GM18520 (cell line): ENCODE measurements at regions not wholly inside any gene's neighbourhood (a gene's known extent, or its start where the extent isn't known, plus 50 kb on each side); places are given as distances from the start of the nearest gene placed in this dataset.
"Not testable (repeated sequence)": the region's sequence is repeated elsewhere in the genome, so short reads cannot be mapped to it uniquely, and the experiment has no call there.

Source experiments
- ATAC-seq: cut with Tn5 transposase; IDR thresholded peaks from one replicate; pipeline ENCODE4 v1.9.1; 2021; ENCODE audit not compliant: unreplicated experiment

DNA sequence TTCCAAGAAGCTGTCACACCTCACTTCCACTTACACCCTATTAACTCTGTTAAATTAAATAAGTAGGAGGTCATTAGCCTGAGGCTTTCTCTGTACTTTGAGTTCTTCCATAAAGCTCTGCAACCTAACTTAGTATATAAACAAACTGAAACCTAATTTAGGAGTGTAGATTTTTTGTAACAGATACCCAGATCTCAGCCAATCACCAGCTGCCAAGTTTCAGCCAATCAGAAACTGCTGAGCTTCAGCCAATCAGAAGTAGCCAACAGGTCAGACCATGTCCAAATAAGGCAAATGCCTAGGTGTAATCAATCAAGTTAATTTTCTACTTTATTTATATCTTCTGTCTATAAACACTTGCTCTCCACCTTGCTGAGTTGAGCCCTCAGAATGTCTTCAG lies 142.7 kb upstream of the SULF2 start:
- no peak for ATAC-seq

DNA sequence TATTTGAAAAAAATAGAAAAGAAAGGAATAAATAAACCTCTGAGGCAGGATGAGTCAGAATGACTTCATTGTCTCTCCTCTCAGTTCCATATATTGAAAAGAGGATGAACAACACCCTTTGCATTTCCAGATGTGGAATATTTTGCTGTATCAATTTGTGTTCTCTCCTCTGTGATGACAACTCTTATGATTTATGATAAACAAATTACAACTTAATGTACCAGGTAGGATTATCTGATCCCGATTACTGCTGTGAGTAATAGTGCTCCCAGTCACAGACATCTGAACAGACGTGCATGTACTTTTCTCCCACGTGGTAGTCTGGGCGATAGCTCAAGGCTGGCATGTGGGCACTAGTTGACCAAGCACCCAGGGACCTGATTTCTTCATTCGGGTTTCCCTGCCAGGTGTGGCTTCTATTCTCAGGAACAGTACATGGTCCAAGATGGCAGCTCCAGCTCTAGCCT lies 142.1 kb upstream of the SULF2 start:
- no peak for ATAC-seq

DNA sequence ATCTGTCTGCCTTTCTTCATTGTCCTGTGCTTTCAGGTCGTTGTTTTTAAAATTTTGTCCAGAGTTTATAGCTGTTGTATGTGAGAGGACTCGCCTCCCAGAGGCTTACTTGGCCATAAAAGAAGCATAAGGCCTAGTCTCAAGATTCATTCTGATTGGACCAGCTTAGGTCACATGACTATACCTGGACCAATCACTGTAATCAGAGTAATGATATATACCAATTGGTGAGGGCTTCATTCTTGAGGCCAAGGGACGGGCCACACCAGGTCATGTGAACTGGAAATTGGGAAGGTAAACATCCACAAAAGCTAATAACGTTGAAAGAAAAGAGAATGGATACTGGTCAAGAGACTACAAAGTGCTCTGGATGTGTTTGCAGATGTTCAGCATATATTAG lies 141.4 kb upstream of the SULF2 start:
- ATAC-seq, result no peak

DNA sequence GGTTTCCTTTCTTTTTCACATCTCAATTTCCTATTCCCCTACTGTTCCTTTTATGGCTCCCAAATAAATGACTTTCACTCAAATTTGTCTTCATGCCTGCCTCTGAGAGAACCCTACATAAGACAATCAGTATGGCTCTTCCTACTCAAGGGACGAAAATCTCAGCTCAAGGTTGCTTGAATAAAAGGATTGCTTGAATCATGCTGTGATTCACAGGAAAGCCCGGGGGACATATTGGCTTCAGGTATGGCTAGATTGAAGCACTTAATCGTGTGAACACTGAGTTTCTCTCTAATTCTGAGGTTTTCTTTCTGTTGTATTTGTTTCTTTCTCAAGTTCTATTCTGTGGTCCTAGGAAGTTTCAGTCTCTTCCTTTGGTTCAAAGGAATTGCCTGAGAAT lies 140.3 kb upstream of the SULF2 start:
- no peak for ATAC-seq

DNA sequence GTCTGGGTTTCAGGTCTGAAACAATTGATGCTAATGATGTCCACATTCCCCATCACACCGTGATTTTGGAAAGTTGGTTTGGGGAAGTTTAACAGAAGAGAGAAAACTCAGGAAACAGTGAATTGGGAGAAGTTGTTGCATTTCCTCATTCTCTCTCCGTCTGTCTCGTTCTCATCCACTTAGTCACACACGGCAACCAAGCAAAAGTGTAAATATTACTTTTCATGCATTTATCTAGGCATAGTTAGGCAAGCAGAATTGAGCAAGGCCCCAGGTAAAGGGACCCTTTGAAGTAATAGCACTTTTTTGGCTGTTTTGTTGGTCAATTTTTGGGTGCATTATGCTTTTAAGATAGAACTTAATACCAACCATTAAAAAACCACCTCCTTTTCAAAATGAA lies 137.0 kb upstream of the SULF2 start:
- no peak for ATAC-seq

DNA sequence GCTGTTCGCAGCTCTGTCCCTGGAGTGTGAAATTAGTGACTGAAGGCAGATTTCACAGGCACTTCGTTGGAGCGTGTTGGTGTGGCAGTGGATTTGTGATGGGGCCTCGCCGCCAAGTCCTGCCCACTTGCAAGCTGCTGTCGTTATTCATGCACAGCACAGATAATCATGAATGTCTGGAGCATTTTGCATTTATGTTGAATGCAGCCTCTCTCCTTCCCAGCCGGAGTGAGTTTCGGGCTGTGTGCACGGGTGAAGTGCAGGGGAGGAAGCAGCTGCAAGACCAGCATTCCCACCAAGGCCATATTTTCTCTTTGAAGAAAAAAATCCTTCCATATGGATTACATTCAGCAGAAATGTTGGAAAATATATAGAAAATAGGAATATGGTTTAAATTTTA lies 136.5 kb upstream of the SULF2 start:
- ATAC-seq, result not testable (repeated sequence)

DNA sequence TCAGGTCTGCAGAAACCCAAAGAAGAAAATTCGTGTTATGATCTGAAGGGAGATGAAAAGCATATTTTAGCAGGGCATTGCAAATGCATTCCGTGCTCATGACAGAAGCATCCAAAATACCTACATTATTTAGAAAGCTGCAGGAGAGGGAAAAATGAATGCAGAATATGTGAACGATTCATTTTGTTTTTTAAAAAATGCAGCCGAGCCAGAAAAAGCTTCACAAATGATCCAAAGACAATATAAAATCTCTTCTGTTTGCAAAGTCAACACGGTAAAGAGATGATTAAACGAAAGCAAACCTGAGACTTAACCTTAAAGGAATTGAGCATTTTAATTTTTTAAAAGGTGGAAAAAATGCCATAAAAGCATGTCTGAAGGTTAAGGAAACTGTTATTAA lies 136.1 kb upstream of the SULF2 start:
- ATAC-seq, result no peak

DNA sequence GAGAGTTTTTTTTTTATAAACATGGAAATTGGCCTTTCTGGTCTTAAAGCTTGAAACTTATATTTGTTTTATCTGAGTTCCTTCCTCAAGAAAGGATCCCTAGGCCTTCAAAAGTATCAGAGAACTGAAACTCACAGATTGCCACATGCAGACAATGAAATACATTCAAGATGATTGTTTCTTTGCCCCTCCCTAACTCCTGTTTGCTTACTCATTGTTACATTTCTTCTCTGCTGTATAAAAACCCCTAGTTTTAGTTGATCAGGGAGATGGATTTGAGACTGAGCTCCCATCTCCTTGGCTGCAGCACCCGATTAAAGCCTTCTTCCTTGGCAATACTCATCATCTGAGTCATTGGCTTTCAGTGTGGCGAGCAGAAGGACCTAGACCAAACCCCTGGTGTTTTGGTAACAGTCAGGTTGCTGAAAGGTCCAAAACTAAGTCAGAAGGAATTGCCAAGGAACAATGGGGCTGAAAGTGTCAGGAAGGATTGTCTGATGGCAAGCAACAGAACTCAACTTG lies 132.3 kb upstream of the SULF2 start:
- no peak for ATAC-seq

DNA sequence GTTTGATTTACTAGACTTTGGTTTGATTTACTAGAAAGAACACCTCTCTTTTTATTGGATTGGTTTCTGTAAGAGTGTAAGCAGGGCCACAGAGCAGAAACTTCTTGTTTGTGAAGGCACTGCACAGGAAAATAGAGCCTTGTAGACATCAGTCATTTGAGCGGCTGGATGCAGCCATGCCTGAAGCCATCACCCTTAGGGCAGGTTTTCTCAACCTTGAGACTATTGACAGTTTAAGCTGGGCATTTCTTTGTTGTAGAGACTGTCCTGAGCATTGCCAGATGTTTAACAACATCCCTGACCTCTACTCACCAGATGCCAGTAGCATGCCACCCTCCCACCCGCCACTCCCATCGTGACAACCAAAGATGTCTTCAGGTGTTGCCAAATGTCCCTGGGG lies 130.2 kb upstream of the SULF2 start:
- ATAC-seq, result no peak

DNA sequence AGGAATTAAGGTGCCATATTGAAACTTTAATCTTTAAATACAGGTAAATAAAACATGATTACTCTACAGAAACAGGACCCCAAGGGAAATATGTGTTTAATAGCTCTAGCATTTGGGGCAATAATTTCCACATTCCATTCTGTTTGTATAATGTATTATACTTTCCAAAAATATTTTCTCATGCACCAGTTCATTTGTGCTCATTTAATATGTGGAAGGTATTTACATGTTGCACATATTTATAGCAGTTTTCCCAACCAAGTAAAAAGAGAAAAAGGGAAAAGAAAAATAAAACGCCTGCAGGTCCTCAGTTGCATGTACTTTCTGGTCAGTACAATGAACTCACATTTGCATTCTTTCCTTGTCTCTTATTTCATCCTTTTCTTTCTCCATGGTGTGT lies 129.5 kb upstream of the SULF2 start:
- no peak for ATAC-seq

DNA sequence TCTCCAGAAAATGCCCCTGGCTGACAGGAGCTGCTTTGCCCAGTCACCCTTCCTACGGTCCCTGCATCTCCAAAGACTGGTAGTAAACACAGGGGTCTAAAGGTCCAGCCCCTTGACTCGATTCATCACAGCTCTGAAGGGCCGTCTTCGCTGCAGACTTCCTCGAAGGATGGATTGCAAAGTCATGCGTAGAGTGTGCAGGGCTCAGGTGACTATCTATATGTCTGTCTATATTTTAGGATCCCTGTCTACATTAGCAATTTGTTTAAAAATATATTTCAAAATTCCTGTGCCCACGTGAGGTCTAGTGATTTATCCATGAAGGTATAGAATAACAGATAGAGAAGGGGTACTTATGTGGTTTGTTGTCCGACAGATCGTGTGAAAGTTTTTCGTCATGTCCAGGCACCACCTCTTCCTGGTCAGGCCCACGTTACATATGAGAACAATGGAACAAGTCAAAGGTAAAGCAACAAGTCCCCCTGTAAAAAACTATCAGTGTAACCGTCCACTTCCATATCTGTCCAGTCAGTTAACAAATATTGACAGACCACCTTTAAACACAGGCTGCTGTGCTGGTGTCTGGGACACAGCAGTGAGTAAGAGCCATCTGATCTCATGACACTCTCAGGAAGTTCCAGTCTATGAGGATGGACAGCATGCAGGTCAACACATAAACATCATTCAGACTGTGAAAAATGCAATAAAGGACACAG lies 127.7 kb upstream of the SULF2 start:
- not testable (repeated sequence) for ATAC-seq

DNA sequence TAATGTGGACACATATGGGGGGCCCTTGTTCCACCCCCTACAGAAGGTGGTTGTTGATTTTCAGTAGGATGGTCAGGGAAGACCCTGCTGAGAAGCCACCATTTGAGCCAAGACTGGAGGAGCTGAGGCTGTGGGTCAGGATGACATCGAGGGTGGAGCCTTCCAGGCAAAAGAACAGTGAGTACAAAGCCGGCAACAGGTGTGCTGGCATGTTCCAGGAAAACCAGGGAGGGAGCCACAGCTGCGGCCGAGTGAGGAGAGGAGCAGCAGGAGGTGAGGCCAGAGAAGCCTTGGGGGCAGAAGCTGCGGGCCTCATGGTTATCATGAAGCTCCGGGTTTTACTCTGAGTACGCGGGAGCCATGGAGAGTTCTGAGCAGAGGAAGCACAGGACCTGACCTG lies 126.9 kb upstream of the SULF2 start:
- not testable (repeated sequence) for ATAC-seq

DNA sequence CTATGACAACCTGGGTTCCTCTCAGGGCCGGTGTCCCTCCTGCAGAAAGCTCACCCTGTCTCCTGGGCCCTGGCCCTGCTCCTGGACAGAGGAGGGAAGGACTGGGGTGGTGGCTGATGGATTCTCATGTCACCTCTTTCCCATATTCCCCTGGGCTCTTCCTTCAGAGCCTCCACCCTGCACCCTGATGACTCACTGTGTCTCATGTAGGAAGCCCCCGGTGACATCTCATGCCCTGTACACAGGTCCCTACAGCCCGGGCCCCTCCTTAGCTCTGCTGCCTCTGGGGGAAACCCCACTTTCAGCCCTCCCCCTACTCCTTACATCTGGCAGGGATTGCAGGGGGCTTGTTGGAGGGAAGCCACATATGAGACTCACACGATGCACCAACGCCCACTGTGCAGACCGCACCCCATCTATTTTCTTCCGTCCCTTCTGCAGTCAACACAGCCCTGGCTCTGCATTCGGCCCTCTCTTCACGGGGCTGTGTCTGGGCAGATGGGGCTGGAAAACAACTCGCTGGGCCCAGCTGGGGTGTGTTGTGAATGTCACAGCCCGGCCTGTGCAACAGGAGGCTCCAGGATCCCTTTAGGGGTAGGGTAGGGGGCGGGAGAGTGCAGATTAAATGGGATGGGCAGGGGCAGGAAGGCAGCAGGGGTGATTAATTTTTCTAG lies 124.6 kb upstream of the SULF2 start:
- not testable (repeated sequence) for ATAC-seq

DNA sequence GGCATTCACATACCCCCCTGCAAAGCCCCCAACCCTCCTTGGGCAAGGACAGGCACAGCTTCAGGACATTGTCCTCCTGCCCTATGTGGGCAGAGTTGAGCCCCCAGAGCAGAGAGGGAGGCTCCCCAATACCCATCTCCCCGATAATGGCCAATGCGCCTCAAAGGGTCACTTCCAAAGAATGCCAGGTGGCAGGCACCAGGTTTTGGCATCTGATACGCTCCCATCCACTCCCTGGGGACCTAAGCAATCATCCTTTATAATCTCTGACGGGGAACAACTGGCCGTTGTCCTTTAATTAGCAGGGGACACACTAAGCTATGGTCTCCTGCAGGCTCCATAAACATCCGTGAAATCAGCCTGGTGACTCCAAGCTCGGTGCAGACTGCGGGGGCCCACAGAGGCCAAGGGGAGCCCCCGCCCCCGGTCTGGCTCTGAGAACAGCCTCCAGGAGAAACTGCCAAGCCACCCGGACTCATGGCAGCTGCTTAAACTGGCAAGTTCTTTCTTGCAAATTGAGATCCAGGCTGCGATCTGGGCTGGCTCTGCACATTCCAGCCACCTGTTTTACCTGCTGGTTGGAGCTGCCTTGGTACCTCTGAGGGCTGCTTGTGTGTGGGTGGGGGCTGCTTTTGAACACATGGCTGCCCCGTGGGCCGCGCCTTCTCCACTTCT lies 123.2 kb upstream of the SULF2 start:
- ATAC-seq, result not testable (repeated sequence)

DNA sequence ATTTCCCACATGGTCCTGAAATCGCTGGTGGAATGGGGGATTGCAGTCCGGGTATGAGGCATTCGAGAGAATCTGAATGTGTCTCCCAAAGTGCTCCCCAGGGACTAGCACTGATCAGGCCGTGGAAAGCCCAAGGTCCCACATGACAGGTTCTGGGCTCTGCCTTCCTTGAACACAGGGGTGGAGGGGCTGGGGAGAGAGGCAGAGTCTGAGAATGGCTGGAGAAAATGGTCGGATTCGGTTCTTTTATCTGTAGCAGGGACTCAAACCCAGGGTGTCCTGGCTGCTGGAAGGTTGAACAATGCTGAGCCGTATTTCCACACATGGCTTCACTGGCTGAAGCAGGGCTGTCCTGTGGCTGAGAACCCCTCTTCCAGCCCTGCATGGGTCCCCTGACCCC lies 122.7 kb upstream of the SULF2 start:
- ATAC-seq, result not testable (repeated sequence)

DNA sequence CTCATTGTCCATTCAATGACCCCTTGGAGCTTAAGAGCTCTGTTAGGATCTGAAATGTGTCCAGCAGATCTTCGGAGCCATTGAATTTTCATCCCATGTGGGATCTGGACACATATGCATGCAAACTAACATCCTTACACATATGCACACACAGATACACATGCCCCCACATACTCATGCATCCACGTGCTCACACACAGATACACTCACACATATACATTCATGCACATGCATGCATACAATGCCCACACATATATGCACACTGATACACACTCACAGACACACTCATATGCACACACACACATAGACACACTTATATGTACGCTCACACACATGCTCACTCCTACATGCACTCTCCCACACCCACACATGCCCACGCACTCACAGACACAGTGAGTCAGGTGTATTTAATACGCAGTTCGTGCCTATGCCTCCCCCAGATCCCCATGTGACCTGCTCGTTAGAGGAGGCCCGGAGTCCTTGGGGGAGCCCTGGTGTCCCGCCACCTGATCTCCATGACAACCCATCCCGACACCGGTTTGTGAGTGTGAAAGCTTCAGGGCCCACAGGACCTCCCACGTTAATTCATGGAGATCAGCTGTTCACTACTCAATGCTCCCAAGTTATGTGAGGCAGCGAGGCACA lies 121.9 kb upstream of the SULF2 start:
- no peak for ATAC-seq

DNA sequence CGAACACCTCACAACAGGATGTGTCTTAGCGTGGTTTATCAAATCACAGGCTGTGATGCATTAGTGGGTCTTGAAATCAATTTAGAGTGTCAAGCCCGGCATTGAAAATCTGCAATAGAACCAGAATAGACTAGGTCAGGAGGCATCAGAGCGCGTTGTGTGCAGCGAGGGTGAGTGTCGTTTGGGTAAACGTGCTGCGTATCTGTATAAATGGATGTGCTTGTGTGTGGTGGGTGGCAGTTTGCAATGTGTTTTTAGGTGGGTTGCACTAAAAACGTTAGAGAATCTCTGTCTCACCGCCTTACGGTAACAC lies 121.0 kb upstream of the SULF2 start:
- no peak for ATAC-seq

DNA sequence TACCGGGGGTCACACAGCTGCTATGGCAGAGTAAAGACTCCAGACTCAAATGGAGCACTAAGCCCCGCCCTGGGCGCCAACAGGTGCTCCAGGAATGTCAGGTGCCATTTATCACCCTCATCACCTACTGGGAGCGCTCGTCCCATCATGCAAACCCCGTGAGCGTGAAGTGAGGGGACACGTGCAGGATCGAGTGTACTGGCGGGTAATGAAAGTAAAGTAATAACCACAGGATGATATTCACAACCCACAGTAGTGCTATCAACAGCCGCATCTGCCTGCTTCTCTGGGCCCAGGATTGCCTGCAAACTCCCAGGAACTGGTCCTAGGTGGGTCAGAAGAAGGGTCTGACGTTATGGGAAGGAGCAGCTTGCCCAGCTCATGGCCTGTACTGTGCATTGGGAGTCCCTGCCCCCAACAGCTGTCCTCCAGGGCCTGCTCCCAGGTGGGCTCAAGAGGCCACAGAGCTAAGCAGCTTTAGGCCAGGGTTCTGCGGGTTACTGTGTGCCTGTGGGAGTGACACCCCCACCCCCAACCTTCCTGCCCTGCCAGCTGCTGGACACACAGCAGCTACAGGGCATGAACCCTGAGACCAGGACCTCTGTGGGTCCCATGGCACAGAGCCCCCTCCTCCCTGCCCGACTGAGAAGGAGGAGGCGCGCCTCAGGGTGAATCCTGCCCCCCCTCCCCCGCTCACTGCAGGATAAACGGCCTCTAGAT lies 120.5 kb upstream of the SULF2 start:
- ATAC-seq, result no peak

DNA sequence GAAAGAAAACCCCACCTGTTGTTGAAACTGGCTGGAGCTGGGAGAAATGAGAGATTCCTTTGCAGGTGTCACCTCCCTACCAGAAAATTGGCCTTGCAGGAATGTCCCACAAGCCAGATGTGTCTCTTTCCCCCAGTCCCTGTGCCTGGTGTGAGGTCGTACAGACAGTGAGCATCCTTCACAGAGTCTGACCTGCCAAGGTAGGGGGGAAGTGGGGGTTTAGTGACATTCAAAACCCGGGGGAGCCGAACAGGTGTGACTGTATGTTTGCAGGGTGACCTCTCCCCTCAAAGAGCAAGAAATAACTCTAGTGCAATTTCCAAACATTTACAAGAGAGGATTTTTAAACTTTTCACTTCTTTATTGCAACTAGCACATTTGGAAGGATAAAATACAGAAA lies 117.7 kb upstream of the SULF2 start:
- ATAC-seq, result not testable (repeated sequence)

DNA sequence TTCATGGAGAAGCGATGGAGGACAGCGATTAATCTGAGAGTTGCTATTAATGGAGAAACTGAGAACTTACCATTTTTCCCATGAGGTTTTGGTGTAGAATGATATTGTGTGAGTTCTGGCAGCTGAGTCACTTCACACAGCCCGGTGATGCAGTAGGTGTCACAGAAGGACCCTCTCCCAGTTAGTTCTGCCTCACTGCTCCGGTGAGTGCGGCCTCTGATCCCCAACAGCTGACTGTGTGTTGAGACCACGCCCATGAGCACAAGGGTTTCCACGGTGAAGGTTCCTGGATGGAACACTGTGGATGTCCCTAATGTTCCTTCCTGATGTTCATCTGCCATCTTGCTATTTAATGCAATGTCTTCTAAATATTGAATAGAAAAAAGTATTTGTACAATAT lies 114.0 kb upstream of the SULF2 start:
- ATAC-seq, result not testable (repeated sequence)

DNA sequence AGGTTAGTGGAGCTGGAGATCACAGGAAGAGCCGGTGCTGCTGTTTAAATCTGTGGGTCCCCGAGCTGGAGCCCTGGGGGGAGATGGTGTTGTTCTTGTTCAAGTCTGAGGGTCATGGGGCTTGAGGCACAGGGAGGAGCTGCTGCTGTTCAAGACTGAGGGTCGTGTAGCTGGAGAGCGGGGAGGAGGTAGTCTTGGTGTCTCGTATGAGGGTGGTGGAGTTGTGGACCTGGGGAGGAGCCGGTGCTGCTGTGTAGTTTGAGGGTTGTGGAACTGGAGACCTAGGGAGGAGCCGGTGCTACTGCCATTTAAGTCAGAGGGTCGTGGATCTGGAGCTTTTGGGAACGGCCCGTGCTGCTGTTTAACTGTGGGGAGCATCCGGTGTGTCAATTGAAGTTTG lies 112.2 kb upstream of the SULF2 start:
- ATAC-seq, result no peak
